B cell (primary cell): ENCODE measurements at regions not wholly inside any gene's neighbourhood (a gene's known extent, or its start where the extent isn't known, plus 50 kb on each side); places are given as distances from the start of the nearest gene placed in this dataset.

ENCODE experiments used
- EZH2 ChIP-seq: IDR thresholded peaks from 2 replicates; pipeline ENCODE4 v1.6.1; 2012; ENCODE audit warnings: borderline replicate concordance, low read depth, mild to moderate bottlenecking, moderate library complexity, low read length; ENCODE audit not compliant: insufficient read depth, poor library complexity, severe bottlenecking
- TF ChIP-seq, protein P1 (sequence below): fragments of 200-600 bp; IDR thresholded peaks from one replicate; pipeline ENCODE4 v1.8.0; 2022; ENCODE audit warnings: antibody characterized with exemption, mild to moderate bottlenecking

DNA sequence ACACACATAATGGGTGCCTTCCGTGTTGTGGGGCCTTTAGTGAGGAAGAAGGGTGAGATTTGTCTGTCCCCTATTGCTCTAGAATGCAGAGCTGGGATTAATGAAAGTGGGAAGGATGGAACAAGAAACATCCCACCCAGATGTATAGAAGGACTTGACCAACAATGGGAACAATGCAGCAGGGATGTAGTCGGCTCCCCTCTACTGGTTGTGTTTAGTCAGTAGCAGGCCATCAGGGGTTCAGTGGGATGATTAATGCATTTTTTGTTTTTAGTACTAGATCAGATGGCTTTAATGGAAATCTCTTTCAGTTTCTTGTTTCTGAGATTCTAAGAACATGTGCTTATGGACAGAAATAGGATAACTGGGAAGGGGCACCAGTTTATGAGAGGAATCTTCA lies 156.0 kb upstream of the ROPN1 start:
- TF ChIP-seq, protein P1, sequence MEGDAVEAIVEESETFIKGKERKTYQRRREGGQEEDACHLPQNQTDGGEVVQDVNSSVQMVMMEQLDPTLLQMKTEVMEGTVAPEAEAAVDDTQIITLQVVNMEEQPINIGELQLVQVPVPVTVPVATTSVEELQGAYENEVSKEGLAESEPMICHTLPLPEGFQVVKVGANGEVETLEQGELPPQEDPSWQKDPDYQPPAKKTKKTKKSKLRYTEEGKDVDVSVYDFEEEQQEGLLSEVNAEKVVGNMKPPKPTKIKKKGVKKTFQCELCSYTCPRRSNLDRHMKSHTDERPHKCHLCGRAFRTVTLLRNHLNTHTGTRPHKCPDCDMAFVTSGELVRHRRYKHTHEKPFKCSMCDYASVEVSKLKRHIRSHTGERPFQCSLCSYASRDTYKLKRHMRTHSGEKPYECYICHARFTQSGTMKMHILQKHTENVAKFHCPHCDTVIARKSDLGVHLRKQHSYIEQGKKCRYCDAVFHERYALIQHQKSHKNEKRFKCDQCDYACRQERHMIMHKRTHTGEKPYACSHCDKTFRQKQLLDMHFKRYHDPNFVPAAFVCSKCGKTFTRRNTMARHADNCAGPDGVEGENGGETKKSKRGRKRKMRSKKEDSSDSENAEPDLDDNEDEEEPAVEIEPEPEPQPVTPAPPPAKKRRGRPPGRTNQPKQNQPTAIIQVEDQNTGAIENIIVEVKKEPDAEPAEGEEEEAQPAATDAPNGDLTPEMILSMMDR, result no peak
- TF ChIP-seq EZH2, result no peak
